Mammary epithelial cell (primary cell): ENCODE measurements at regions not wholly inside any gene's neighbourhood (a gene's known extent, or its start where the extent isn't known, plus 50 kb on each side); places are given as distances from the start of the nearest gene placed in this dataset.

Source experiments
- CTCF ChIP-seq, 2 donors: IDR thresholded peaks in 1 of 2; conservative IDR thresholded peaks in 1 of 2; 2 replicates each; pipeline ENCODE4 v1.5.1; 2011 to 2012; ENCODE audit warnings: inconsistent platforms in 2 of 2, low read length in 2 of 2, mild to moderate bottlenecking in 2 of 2, control low read depth in 1 of 2, low read depth in 1 of 2; ENCODE audit not compliant: insufficient read depth in 1 of 2; ENCODE audit errors: extremely low read depth in 1 of 2
- EZH2 ChIP-seq: IDR thresholded peaks from 2 replicates; pipeline ENCODE4 v1.6.1; 2012; ENCODE audit warnings: low read length, inconsistent platforms, borderline replicate concordance

- no peak for TF ChIP-seq CTCF (conservative IDR thresholded peaks at IDR 0.05 in 1 of 2, IDR thresholded peaks at IDR 0.05 in 1 of 2; ENCODE audit: extremely low read depth in 1 of 2, insufficient read depth in 1 of 2, low read depth in 1 of 2, low read length in 2 of 2)
- TF ChIP-seq EZH2 = no peak
Observed at GRCh38 chr12:11535127-11535526, 114.3 kb upstream of the ETV6 start.
